Keratinocyte (primary cell): ENCODE measurements at regions not wholly inside any gene's neighbourhood (a gene's known extent, or its start where the extent isn't known, plus 50 kb on each side); places are given as distances from the start of the nearest gene placed in this dataset.

ENCODE experiments used
- DNase-seq: peaks from one replicate; pipeline ENCODE4 v3.0.0-alpha.2; 2011; ENCODE audit warnings: low read depth, missing footprints, low spot score
- FAIRE-seq: peaks from 2 replicates; lab custom pipeline; 2011; peaks lifted over from hg19 to GRCh38; lab: Jason Lieb, UNC
- H2AFZ ChIP-seq: 2 replicates; pipeline ENCODE4 v1.6.0; 2012; ENCODE audit warnings: low read length, control low read depth, inconsistent platforms; ENCODE audit not compliant: control insufficient read depth
- H3K27ac ChIP-seq: 2 replicates; pipeline ENCODE4 v1.5.1; 2011; ENCODE audit warnings: low read length; ENCODE audit not compliant: control insufficient read depth, insufficient read depth
- H3K27me3 ChIP-seq: 3 replicates; pipeline ENCODE4 v1.6.0; 2011; ENCODE audit warnings: low read length; ENCODE audit not compliant: control insufficient read depth, insufficient read depth; ENCODE audit errors: extremely low read depth
- H3K36me3 ChIP-seq, 2 experiments: 2 replicates in 1 of 2; 3 replicates in 1 of 2; pipeline ENCODE4 v1.5.1; 2011; ENCODE audit warnings: low read length in 2 of 2, mild to moderate bottlenecking in 1 of 2; ENCODE audit not compliant: control insufficient read depth in 2 of 2, insufficient read depth in 2 of 2; ENCODE audit errors: extremely low read depth in 1 of 2
- H3K4me1 ChIP-seq: 3 replicates; pipeline ENCODE4 v1.5.1; 2011; ENCODE audit warnings: low read length; ENCODE audit not compliant: control insufficient read depth, insufficient read depth; ENCODE audit errors: extremely low read depth
- H3K4me2 ChIP-seq: 3 replicates; pipeline ENCODE4 v1.6.0; 2011; ENCODE audit warnings: low read depth, low read length; ENCODE audit not compliant: control insufficient read depth, insufficient read depth; ENCODE audit errors: extremely low read depth
- H3K4me3 ChIP-seq, 3 experiments: fragments of 200-600 bp in 1 of 3; sonication (generic) in 1 of 3; 2 replicates in 2 of 3; 3 replicates in 1 of 3; pipeline ENCODE4 v1.5.1; 2011 to 2016; ENCODE audit warnings: low read length in 3 of 3, mild to moderate bottlenecking in 3 of 3, control low read depth in 2 of 3, inconsistent platforms in 1 of 3, low read depth in 1 of 3, mixed read lengths in 1 of 3, mixed run types in 1 of 3, moderate library complexity in 1 of 3; ENCODE audit not compliant: control insufficient read depth in 2 of 3, insufficient read depth in 2 of 3; ENCODE audit errors: extremely low read depth in 1 of 3
- H3K79me2 ChIP-seq: 2 replicates; pipeline ENCODE4 v1.6.0; 2012; ENCODE audit warnings: low read length; ENCODE audit not compliant: control insufficient read depth, insufficient read depth
- H3K9ac ChIP-seq: 3 replicates; pipeline ENCODE4 v1.6.0; 2011; ENCODE audit warnings: low read length; ENCODE audit not compliant: control insufficient read depth, insufficient read depth; ENCODE audit errors: extremely low read depth
- H3K9me1 ChIP-seq: 3 replicates; pipeline ENCODE4 v1.6.0; 2011; ENCODE audit warnings: low read length; ENCODE audit not compliant: control insufficient read depth, insufficient read depth; ENCODE audit errors: extremely low read depth
- H3K9me3 ChIP-seq: 2 replicates; pipeline ENCODE4 v1.5.1; 2012; ENCODE audit warnings: low read depth, low read length; ENCODE audit not compliant: control insufficient read depth
- H4K20me1 ChIP-seq: 3 replicates; pipeline ENCODE4 v1.6.0; 2011; ENCODE audit warnings: low read length; ENCODE audit not compliant: control insufficient read depth, insufficient read depth; ENCODE audit errors: extremely low read depth
- CTCF ChIP-seq, 3 experiments: IDR thresholded peaks in 1 of 3; conservative IDR thresholded peaks in 1 of 3; optimal IDR thresholded peaks in 1 of 3; 2 replicates in 2 of 3; 3 replicates in 1 of 3; pipeline versions ENCODE3 to v1.5.1; 2011; ENCODE audit warnings: low read length in 3 of 3, mild to moderate bottlenecking in 3 of 3, moderate library complexity in 2 of 3, control low read depth in 1 of 3, inconsistent platforms in 1 of 3; ENCODE audit not compliant: insufficient read depth in 2 of 3; ENCODE audit errors: extremely low read depth in 1 of 3
- EZH2 ChIP-seq: IDR thresholded peaks from one replicate; pipeline ENCODE4 v1.6.1; 2012; ENCODE audit warnings: inconsistent platforms, mild to moderate bottlenecking, low read length, moderate library complexity
- dilution Hi-C: fragments of 300-500 bp; cut with MboI; formaldehyde crosslinking; loops from one replicate; pipeline ENCODE4 v1.7.0; 2020; ENCODE audit warnings: low sequenced_read_pairs; ENCODE audit not compliant: extremely low pct_ligation_motif_present

- TF ChIP-seq EZH2 (no peak), CTCF (optimal IDR thresholded peaks at IDR 0.05 in 1 of 3, IDR thresholded peaks at IDR 0.05 in 1 of 3, conservative IDR thresholded peaks at IDR 0.05 in 1 of 3; ENCODE audit: extremely low read depth in 1 of 3, insufficient read depth in 2 of 3, low read length in 3 of 3) (no peak)
- Histone ChIP-seq H3K9me1 (no peaks in the 10 kb centered on the region), H3K36me3 (no peaks in the 10 kb centered on the region), H2AFZ (no peak overlapping the region), H3K4me3 (no peak overlapping the region), H3K9me3 (no peaks in the 10 kb centered on the region), H3K9ac (no peak overlapping the region), H3K27ac (no peak overlapping the region), H3K27me3 (peaks cover 5% of the 10 kb centered on the region), H3K4me2 (no peak overlapping the region), H3K4me1 (no peaks in the 10 kb centered on the region), H3K79me2 (no peaks in the 10 kb centered on the region), H4K20me1 (no peaks in the 10 kb centered on the region)
- FAIRE-seq: no peak
- DNase-seq: no peak
- dilution Hi-C loops: no loop called here
These were observed 122.5 kb downstream of the UCHL1 start for GRCh38 chr4:41379230-41379629.

GRCh38 chr4:41380511-41381157 is 123.9 kb downstream of the UCHL1 start:
- Histone ChIP-seq H3K4me1 (no peaks in the 10 kb centered on the region), H3K9me1 (no peaks in the 10 kb centered on the region), H3K36me3 (no peaks in the 10 kb centered on the region), H3K27me3 (peaks cover under 1% of the 10 kb centered on the region), H3K9me3 (no peaks in the 10 kb centered on the region), H4K20me1 (no peaks in the 10 kb centered on the region), H3K79me2 (no peaks in the 10 kb centered on the region), H3K4me2 (no peak overlapping the region), H3K4me3 (no peak overlapping the region), H2AFZ (no peak overlapping the region), H3K27ac (no peak overlapping the region), H3K9ac (no peak overlapping the region)
- dilution Hi-C loops: no loop called here
- TF ChIP-seq EZH2 (no peak), CTCF (optimal IDR thresholded peaks at IDR 0.05 in 1 of 3, IDR thresholded peaks at IDR 0.05 in 1 of 3, conservative IDR thresholded peaks at IDR 0.05 in 1 of 3; ENCODE audit: extremely low read depth in 1 of 3, insufficient read depth in 2 of 3, low read length in 3 of 3) (no peak)
- DNase-seq (no peak), FAIRE-seq (no peak)
